ENCODE measurements at regions not wholly inside any gene's neighbourhood (a gene's known extent, or its start where the extent isn't known, plus 50 kb on each side); places are given as distances from the start of the nearest gene placed in this dataset.

GRCh38 chr11:101299210-101299609 lies 169.6 kb upstream of the PGR start:
- TF ChIP-seq MEIS2 (IDR thresholded peaks at IDR 0.05; ENCODE audit: partially characterized antibody) (no peak), ZNF263 (CRISPR knock-in tag; IDR thresholded peaks at IDR 0.05; ENCODE audit: borderline replicate concordance) (no peak)
